HFF-Myc (cell line): ENCODE measurements at regions not wholly inside any gene's neighbourhood (a gene's known extent, or its start where the extent isn't known, plus 50 kb on each side); places are given as distances from the start of the nearest gene placed in this dataset.

Source experiments
- DNase-seq: peaks from one replicate; pipeline ENCODE4 v3.0.0-alpha.2; 2011; ENCODE audit warnings: low read depth; ENCODE audit errors: extremely low read depth
- H3K4me3 ChIP-seq: replicated peaks from 2 replicates; pipeline ENCODE4 v1.5.1; 2011; ENCODE audit warnings: low read depth, mild to moderate bottlenecking, control low read depth, low read length
- CTCF ChIP-seq: IDR thresholded peaks from 2 replicates; pipeline ENCODE4 v1.5.1; 2012; ENCODE audit warnings: mild to moderate bottlenecking, low read depth, low read length, control low read depth; ENCODE audit errors: missing control alignments

- no peak for DNase-seq
- no peak overlapping the region for H3K4me3 ChIP-seq
- no peak for TF ChIP-seq CTCF
Measured at GRCh38 chr7:17007841-17008240, 126.1 kb upstream of the AGR3 start.

- DNase-seq, result no peak
- TF ChIP-seq CTCF, result no peak
- H3K4me3 ChIP-seq, result no peak overlapping the region
Measured at GRCh38 chr7:17009007-17009719, 127.4 kb upstream of the AGR3 start.

- TF ChIP-seq CTCF, result no peak
- no peak for DNase-seq
- no peak overlapping the region for H3K4me3 ChIP-seq
Measured at GRCh38 chr7:17009933-17010332, 128.2 kb upstream of the AGR3 start.

- no peak for DNase-seq
- H3K4me3 ChIP-seq, result no peak overlapping the region
- no peak for TF ChIP-seq CTCF
Measured at GRCh38 chr7:17010637-17011300, 129.0 kb upstream of the AGR3 start.

GRCh38 chr7:17013204-17013603, 131.4 kb upstream of the AGR3 start:
- DNase-seq, result no peak
- no peak overlapping the region for H3K4me3 ChIP-seq
- TF ChIP-seq CTCF, result no peak

- H3K4me3 ChIP-seq, result no peak overlapping the region
- TF ChIP-seq CTCF, result no peak
- DNase-seq, result no peak
Measured at GRCh38 chr7:17014686-17015085, 132.9 kb upstream of the AGR3 start.
